GM10248 (cell line): ENCODE measurements at regions not wholly inside any gene's neighbourhood (a gene's known extent, or its start where the extent isn't known, plus 50 kb on each side); places are given as distances from the start of the nearest gene placed in this dataset.

ENCODE experiments used
- CTCF ChIA-PET: fragments of 300-600 bp; sonication (Branson Sonifier 250); formaldehyde crosslinking; extraction: SDS; loops from one replicate; lab custom pipeline; 2021; ENCODE audit warnings: antibody characterized with exemption; lab: Yijun Ruan, JAX
- POLR2A ChIA-PET: fragments of 350-650 bp; sonication (Branson Sonifier 250); formaldehyde crosslinking; extraction: SDS; loops from one replicate; lab custom pipeline; 2020; ENCODE audit warnings: antibody characterized with exemption; lab: Yijun Ruan, JAX
- DNase-seq: peaks from one replicate; pipeline ENCODE4 v3.0.0; 2012; ENCODE audit errors: extremely low spot score
- TF ChIP-seq, protein P1 (sequence below): IDR thresholded peaks from 2 replicates; pipeline ENCODE4 v1.5.1; 2012; ENCODE audit warnings: mild to moderate bottlenecking, low read depth; ENCODE audit errors: extremely low read depth, missing control alignments, control extremely low read depth

DNA sequence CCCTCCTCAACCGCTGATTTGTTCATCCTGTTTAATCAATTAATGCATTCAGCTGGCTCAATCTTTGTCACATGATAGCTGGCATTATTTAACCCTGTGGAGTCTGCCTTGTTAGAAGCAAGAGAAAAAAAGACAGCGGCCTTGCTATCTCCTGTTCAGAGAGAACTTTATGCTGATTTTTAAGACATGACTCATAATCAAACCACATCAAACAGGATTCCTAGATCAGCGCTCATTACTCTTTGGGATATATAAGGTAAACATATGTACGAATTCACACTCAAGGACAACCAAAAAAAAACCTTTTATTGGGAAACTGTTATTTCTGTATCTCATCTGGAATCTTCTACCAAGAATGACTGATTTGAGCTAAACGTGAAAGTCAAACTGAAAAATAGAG, 195.1 kb downstream of the C1D start:
- DNase-seq, result no peak
- TF ChIP-seq, protein P1, sequence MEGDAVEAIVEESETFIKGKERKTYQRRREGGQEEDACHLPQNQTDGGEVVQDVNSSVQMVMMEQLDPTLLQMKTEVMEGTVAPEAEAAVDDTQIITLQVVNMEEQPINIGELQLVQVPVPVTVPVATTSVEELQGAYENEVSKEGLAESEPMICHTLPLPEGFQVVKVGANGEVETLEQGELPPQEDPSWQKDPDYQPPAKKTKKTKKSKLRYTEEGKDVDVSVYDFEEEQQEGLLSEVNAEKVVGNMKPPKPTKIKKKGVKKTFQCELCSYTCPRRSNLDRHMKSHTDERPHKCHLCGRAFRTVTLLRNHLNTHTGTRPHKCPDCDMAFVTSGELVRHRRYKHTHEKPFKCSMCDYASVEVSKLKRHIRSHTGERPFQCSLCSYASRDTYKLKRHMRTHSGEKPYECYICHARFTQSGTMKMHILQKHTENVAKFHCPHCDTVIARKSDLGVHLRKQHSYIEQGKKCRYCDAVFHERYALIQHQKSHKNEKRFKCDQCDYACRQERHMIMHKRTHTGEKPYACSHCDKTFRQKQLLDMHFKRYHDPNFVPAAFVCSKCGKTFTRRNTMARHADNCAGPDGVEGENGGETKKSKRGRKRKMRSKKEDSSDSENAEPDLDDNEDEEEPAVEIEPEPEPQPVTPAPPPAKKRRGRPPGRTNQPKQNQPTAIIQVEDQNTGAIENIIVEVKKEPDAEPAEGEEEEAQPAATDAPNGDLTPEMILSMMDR, result no peak
- ChIA-PET CTCF (no interaction called here), POLR2A (no interaction called here)

DNA sequence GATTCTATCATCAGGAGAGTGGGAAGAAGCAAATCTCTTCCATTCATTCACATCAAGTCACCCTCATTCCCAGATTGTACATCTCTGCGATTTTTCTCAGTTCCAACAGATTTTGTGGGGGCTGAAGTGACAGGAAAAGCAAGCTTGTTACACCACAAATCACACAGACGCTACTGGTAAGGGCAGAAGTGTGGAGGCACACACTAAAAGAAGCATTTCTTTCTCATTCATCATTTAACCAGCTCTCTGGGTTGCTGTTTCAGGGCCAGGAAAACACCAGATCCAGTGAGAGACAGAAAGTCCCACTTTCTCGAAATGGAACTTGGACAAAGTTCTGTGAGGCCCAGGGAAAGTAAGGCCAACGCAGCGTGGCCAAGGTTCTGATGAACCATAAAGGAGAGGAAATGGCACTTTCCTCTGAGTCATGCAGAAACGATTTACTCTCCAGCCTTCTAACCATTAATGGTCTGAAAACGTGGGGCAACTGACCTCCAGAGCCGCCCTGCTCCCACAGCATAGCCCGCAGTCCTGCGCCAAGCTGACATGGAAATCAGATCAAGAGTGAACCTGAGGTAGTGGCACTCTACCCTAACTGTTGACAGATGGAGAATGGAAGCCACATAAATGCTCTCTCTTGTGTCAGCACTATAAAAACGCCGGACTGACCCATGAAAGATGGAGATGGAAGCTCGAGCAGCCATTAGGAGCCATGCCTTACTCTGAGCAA, 191.0 kb downstream of the C1D start:
- ChIA-PET POLR2A (no interaction called here), CTCF (interaction anchor here (0.8 to 2.5 kb wide), 4 partner anchors 8 to 25 kb away, joined by 3 to 14 read pairs (median 4); no protein-coding TSS in a partner anchor)
- TF ChIP-seq, protein P1, result no peak
- DNase-seq, result no peak

DNA sequence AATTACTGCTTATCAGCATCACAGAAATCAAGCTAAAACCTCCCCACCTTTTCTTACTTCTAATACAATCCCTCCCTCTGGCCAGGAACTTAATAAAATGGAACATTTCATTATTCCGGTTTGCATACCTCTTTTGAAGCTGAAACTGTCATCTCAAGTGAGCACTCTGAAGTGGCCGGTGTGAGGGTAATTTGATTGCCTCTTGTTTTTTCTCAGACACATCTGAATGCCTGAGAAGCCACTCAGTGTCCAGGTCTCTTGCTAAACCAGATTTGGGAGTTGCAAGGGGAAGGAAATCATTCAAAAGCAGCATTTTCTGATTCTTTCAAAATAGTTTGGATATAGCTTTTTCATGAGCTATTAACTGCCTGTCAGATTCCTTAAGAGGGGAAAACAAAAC, 190.3 kb downstream of the C1D start:
- no peak for DNase-seq
- ChIA-PET CTCF (interaction anchor here (0.8 to 1.3 kb wide), 2 partner anchors 10 to 26 kb away, joined by 3 read pairs; no protein-coding TSS in a partner anchor), POLR2A (no interaction called here)

DNA sequence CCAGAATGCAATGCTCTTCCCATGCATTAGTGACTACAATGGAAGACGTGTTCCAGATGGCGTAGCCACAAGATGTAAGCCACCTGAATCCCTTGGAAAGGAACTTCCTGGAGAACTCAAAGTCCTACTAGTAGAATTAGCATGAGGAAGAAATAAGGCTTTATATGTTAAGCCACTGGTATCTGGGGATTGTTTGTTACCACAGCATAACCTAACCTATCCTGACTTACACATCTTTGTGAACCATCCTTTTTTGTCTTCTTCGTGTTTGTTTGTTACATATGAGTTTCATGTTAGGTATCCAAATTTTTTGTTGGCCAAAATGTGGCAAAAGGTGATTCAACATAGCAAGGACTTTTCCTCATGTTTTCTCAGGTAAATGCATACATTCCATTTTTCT, 188.9 kb downstream of the C1D start:
- no peak for DNase-seq
- TF ChIP-seq, protein P1, result no peak
- ChIA-PET CTCF (interaction anchor here (0.9 to 1.1 kb wide), 2 partner anchors 13 to 27 kb away, joined by 3 read pairs; no protein-coding TSS in a partner anchor), POLR2A (no interaction called here)

More for the DNA sequence above, 190.3 kb downstream of the C1D start:
- TF ChIP-seq, protein P1, result no peak

DNA sequence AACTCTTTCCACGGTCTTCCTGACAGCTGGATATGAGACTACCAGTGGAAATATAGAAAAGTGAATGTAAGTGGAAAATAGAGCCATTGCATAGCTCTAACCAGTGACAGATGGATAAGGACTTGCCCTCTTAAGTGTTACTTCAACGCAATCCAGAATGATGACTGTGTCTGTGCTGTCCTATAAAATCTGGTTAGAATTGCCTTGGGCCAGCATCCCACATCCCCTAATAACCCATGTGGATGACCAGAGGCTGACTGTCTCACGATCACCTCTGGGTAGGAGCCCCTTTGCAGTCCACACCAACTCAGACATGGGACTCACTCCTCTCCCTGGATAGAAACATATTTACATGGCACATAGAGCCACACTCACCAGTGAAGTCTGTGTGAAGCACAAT, 186.6 kb downstream of the C1D start:
- DNase-seq, result no peak
- TF ChIP-seq, protein P1, result no peak
- POLR2A ChIA-PET, result no interaction called here
- CTCF ChIA-PET, result interaction anchor here (1.1 kb wide), 1 partner anchor 16 kb away, joined by 3 read pairs; no protein-coding TSS in a partner anchor

DNA sequence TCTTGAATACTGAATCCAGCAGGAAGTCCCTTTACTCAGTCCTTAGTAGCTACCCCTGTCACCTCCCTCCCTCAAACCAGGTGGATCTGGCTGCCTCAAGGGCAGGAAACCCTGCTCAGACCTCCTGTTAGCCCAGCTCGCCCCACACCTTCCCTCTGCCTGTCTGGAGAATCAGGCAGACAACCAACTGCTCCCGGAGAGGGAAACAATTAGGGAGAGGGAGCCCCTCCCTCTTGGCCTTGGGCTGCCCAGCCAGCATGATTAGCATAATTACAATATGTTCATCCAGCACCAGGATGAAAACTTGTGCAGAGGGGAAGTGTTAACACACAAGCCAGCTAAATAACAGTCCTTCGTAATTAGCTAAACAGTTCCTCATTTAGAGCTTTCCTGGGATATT, 185.5 kb downstream of the C1D start:
- ChIA-PET POLR2A (no interaction called here), CTCF (interaction anchor here (1.2 to 1.4 kb wide), 3 partner anchors 12 to 31 kb away, joined by 3 to 4 read pairs (median 3); no protein-coding TSS in a partner anchor)
- no peak for DNase-seq
- TF ChIP-seq, protein P1, result no peak
